DOHH2 (cell line): ENCODE measurements at regions not wholly inside any gene's neighbourhood (a gene's known extent, or its start where the extent isn't known, plus 50 kb on each side); places are given as distances from the start of the nearest gene placed in this dataset.

Source experiments
- CTCF ChIP-seq: fragments of 200-600 bp; sonication (generic); IDR thresholded peaks from one replicate; pipeline ENCODE4 v1.5.1; 2014; ENCODE audit warnings: antibody characterized with exemption, mild to moderate bottlenecking, low read depth, low read length; ENCODE audit not compliant: poor library complexity, severe bottlenecking
- EZH2phosphoT487 ChIP-seq: fragments of 200-600 bp; sonication (generic); IDR thresholded peaks from 2 replicates; pipeline ENCODE4 v1.6.1; 2017; ENCODE audit warnings: borderline replicate concordance, mild to moderate bottlenecking, antibody characterized with exemption, low read length, moderate library complexity, mixed read lengths

GRCh38 chr3:38925351-38925750 lies 109.3 kb upstream of the SCN10A start:
- TF ChIP-seq CTCF = no peak
- no peak for TF ChIP-seq EZH2phosphoT487
